Left hindlimb (tissue), 1 donor: ENCODE measurements at regions not wholly inside any gene's neighbourhood (a gene's known extent, or its start where the extent isn't known, plus 50 kb on each side); places are given as distances from the start of the nearest gene placed in this dataset.

Experiments
- DNase-seq: peaks from one replicate; pipeline ENCODE4 v3.0.0-alpha.2; 2018

GRCh38 chr12:115632308-115632707 is 645.2 kb downstream of the MED13L start:
- DNase-seq: no peak

- no peak for DNase-seq
These were observed 647.4 kb downstream of the MED13L start for GRCh38 chr12:115630136-115630535.

GRCh38 chr12:115626210-115626609 is 651.3 kb downstream of the MED13L start:
- no peak for DNase-seq

GRCh38 chr12:115623764-115624334 is 653.6 kb downstream of the MED13L start:
- DNase-seq: peak; percentile 64

- DNase-seq: no peak
These were observed 654.2 kb downstream of the MED13L start for GRCh38 chr12:115623275-115623674.

GRCh38 chr12:115620816-115621215 is 656.7 kb downstream of the MED13L start:
- no peak for DNase-seq

GRCh38 chr12:115619889-115620288 is 657.6 kb downstream of the MED13L start:
- no peak for DNase-seq

GRCh38 chr12:115619061-115619460 is 658.4 kb downstream of the MED13L start:
- DNase-seq: no peak

GRCh38 chr12:115618105-115618504 is 659.4 kb downstream of the MED13L start:
- DNase-seq: no peak

GRCh38 chr12:115617391-115617790 is 660.1 kb downstream of the MED13L start:
- no peak for DNase-seq

GRCh38 chr12:115611477-115611876 is 666.0 kb downstream of the MED13L start:
- DNase-seq: no peak

- no peak for DNase-seq
These were observed 668.1 kb downstream of the MED13L start for GRCh38 chr12:115609347-115609746.

- no peak for DNase-seq
These were observed 671.5 kb downstream of the MED13L start for GRCh38 chr12:115606040-115606439.

- peak; percentile 72 for DNase-seq
These were observed 678.4 kb downstream of the MED13L start for GRCh38 chr12:115598871-115599811.

- no peak for DNase-seq
These were observed 680.3 kb downstream of the MED13L start for GRCh38 chr12:115597157-115597712.

GRCh38 chr12:115588131-115588530 is 689.4 kb downstream of the MED13L start:
- no peak for DNase-seq

- no peak for DNase-seq
These were observed 693.3 kb downstream of the MED13L start for GRCh38 chr12:115584156-115584555.

- no peak for DNase-seq
These were observed 693.9 kb downstream of the MED13L start for GRCh38 chr12:115583591-115583990.

GRCh38 chr12:115577401-115577800 is 700.1 kb downstream of the MED13L start:
- DNase-seq: no peak

GRCh38 chr12:115574826-115575225 is 702.7 kb downstream of the MED13L start:
- DNase-seq: peak; percentile 36

GRCh38 chr12:115572440-115572839 is 705.1 kb downstream of the MED13L start:
- DNase-seq: no peak

- DNase-seq: no peak
These were observed 706.0 kb downstream of the MED13L start for GRCh38 chr12:115571446-115571845.

- DNase-seq: no peak
These were observed 706.5 kb downstream of the MED13L start for GRCh38 chr12:115571027-115571426.
